Suprapubic skin (tissue), 3 donors: ENCODE measurements at regions not wholly inside any gene's neighbourhood (a gene's known extent, or its start where the extent isn't known, plus 50 kb on each side); places are given as distances from the start of the nearest gene placed in this dataset.

Source experiments
- POLR2A ChIP-seq, 2 donors: fragments of 450-650 bp; IDR thresholded peaks; one replicate each; pipeline ENCODE4 v1.6.1; 2017; ENCODE audit warnings: antibody characterized with exemption in 2 of 2, mild to moderate bottlenecking in 2 of 2, moderate library complexity in 2 of 2
- TF ChIP-seq, protein P1 (sequence below), 2 donors: fragments of 200-600 bp in 1 of 2; fragments of 450-650 bp in 1 of 2; sonication (generic) in 1 of 2; IDR thresholded peaks; one replicate each; pipeline ENCODE4 v1.5.1; 2016 to 2019; ENCODE audit warnings: antibody characterized with exemption in 2 of 2, mild to moderate bottlenecking in 1 of 2, moderate library complexity in 1 of 2

DNA sequence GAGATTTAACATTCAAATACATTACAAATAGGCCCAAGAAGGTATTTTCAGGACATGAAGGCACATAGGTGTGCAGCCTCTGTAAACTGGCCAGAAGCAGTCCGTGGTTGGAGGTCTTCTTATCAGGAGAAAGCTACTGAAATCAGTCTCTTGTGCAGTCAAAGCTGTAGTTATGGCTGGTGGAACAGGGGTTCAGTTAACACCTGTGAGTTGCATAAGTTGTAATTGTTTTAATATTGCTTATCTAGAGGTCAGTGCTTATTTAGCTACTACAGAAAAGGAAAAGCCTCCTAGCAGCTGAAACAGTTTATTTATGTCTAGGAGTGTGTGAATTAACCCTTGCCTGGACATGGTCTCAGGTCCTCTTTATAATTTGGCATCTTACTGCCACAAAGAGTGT is 377.6 kb upstream of the MDGA2 start:
- TF ChIP-seq, protein P1, sequence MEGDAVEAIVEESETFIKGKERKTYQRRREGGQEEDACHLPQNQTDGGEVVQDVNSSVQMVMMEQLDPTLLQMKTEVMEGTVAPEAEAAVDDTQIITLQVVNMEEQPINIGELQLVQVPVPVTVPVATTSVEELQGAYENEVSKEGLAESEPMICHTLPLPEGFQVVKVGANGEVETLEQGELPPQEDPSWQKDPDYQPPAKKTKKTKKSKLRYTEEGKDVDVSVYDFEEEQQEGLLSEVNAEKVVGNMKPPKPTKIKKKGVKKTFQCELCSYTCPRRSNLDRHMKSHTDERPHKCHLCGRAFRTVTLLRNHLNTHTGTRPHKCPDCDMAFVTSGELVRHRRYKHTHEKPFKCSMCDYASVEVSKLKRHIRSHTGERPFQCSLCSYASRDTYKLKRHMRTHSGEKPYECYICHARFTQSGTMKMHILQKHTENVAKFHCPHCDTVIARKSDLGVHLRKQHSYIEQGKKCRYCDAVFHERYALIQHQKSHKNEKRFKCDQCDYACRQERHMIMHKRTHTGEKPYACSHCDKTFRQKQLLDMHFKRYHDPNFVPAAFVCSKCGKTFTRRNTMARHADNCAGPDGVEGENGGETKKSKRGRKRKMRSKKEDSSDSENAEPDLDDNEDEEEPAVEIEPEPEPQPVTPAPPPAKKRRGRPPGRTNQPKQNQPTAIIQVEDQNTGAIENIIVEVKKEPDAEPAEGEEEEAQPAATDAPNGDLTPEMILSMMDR (IDR thresholded peaks at IDR 0.05) = no peak
- no peak for TF ChIP-seq POLR2A (IDR thresholded peaks at IDR 0.05)
